VCaP (cell line): ENCODE measurements at regions not wholly inside any gene's neighbourhood (a gene's known extent, or its start where the extent isn't known, plus 50 kb on each side); places are given as distances from the start of the nearest gene placed in this dataset.

Source experiments
- H3K27ac ChIP-seq: fragments of 450-650 bp; 2 replicates; pipeline ENCODE4 v1.5.1; 2017
- CTCF ChIP-seq: fragments of 450-650 bp; conservative IDR thresholded peaks from 2 replicates; pipeline ENCODE4 v1.5.1; 2017; ENCODE audit warnings: mild to moderate bottlenecking, moderate library complexity

- peak overlapping the region; percentile 59; the same call in 1 of the 2 replicates for H3K27ac ChIP-seq
- TF ChIP-seq CTCF: no peak
Observed at GRCh38 chr1:187773168-187773567, 944.4 kb downstream of the PLA2G4A start.

- H3K27ac ChIP-seq: no peak overlapping the region
- no peak for TF ChIP-seq CTCF
Observed at GRCh38 chr1:187787736-187788135, 959.0 kb downstream of the PLA2G4A start.

GRCh38 chr1:187788718-187789117 is 960.0 kb downstream of the PLA2G4A start:
- H3K27ac ChIP-seq: no peak overlapping the region
- TF ChIP-seq CTCF: no peak

- no peak for TF ChIP-seq CTCF
- no peak overlapping the region for H3K27ac ChIP-seq
Observed at GRCh38 chr1:187790724-187791123, 962.0 kb downstream of the PLA2G4A start.

GRCh38 chr1:187794561-187794960 is 965.8 kb downstream of the PLA2G4A start:
- H3K27ac ChIP-seq: peak overlapping the region; percentile 27
- no peak for TF ChIP-seq CTCF

DNA sequence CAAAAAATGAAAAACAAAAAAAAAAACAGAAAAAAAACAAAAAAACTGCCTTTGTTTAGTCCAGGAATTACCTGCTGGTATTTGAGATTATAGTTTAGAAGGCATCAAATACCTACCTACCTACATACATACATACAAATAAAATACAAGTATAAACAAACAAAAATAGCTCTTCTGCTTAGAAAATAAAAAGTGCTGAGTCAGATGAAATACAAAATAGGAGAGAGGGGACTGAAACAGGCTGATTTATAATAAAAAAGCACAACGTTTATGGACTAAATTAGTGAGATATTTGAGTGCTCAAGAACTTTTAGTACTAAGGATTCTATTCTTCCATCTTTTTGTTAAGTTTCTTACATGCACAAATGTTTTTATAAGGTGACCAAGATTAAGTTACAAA is 980.8 kb downstream of the PLA2G4A start:
- TF ChIP-seq CTCF: no peak
- no peak overlapping the region for H3K27ac ChIP-seq

DNA sequence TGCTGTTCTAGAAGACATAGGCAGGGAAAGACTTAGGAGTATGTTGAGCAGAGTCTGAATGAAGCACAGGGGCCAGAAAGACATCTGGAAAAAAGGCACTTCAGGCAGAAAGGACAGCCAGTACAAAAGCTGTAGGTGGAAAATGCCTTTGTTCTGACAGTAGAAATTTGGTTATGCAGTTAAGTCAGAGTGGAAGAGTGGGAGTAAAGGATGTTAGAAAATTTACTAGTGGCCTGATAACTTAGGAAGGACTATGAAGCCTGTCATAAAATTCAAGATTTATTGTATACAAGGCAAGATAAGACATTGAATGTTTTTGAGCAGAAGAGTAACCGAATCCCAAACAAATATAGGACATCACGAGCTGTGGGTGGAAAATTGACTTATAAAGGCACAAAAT is 987.9 kb downstream of the PLA2G4A start:
- TF ChIP-seq CTCF: no peak
- H3K27ac ChIP-seq: no peak overlapping the region

DNA sequence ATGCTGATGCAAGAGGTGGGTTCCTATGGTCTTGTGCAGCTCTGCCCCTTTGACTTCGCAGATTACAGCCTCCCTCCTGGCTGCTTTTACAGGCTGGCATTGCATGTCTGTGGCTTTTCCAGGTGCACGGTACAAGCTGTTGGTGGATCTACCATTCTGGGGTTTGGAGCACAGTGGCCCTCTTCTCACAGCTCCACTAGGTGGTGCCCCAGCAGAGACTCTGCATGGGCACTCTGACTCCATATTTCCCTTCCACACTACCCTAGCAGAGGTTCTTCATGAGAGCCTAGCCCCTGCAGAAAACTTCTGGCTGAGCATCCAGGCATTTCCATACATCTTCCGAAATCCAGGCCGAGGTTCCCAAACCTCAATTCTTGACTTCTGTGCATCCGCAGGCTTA is 989.0 kb downstream of the PLA2G4A start:
- no peak for TF ChIP-seq CTCF
- no peak overlapping the region for H3K27ac ChIP-seq
